Spleen (tissue), 11 donors: ENCODE measurements at regions not wholly inside any gene's neighbourhood (a gene's known extent, or its start where the extent isn't known, plus 50 kb on each side); places are given as distances from the start of the nearest gene placed in this dataset.
"Not testable (repeated sequence)": the region's sequence is repeated elsewhere in the genome, so short reads cannot be mapped to it uniquely, and the experiment has no call there.

Source experiments
- DNase-seq: peaks from one replicate; pipeline ENCODE4 v3.0.0-alpha.2; 2020
- H3K27ac ChIP-seq, 8 donors: fragments of 200-600 bp; sonication (generic) in 7 of 8; 1 replicate in 4 of 8; 2 replicates in 4 of 8; pipeline versions ENCODE4 v1.5.0 to v1.8.0; 2016 to 2021; ENCODE audit warnings: inconsistent platforms in 4 of 8, mild to moderate bottlenecking in 4 of 8, moderate library complexity in 1 of 8
- H3K27me3 ChIP-seq, 7 donors: fragments of 200-600 bp; sonication (generic) in 6 of 7; replicated peaks in 1 of 7; 1 replicate in 4 of 7; 2 replicates in 3 of 7; pipeline versions ENCODE4 v1.5.0 to v1.8.0; 2016 to 2021; ENCODE audit warnings: inconsistent platforms in 3 of 7, mild to moderate bottlenecking in 1 of 7
- H3K36me3 ChIP-seq, 6 donors: fragments of 200-600 bp; sonication (generic) in 5 of 6; 1 replicate in 4 of 6; 2 replicates in 2 of 6; pipeline versions ENCODE4 v1.5.0 to v1.8.0; 2016 to 2021; ENCODE audit warnings: inconsistent platforms in 2 of 6
- H3K4me1 ChIP-seq, 6 donors: fragments of 200-600 bp; sonication (generic) in 5 of 6; 1 replicate in 3 of 6; 2 replicates in 3 of 6; pipeline versions ENCODE4 v1.5.0 to v1.8.0; 2016 to 2021; ENCODE audit warnings: inconsistent platforms in 3 of 6
- H3K4me3 ChIP-seq, 8 donors: fragments of 200-600 bp; sonication (generic) in 7 of 8; 1 replicate in 4 of 8; 2 replicates in 4 of 8; pipeline versions ENCODE4 v1.5.0 to v1.8.0; 2016 to 2021; ENCODE audit warnings: inconsistent platforms in 4 of 8, mild to moderate bottlenecking in 4 of 8, moderate library complexity in 2 of 8
- H3K9me3 ChIP-seq, 8 donors: fragments of 200-600 bp; sonication (generic) in 7 of 8; 1 replicate in 4 of 8; 2 replicates in 4 of 8; pipeline versions ENCODE4 v1.5.0 to v1.8.0; 2016 to 2021; ENCODE audit warnings: inconsistent platforms in 4 of 8
- POLR2A ChIP-seq, 3 donors: fragments of 450-650 bp; IDR thresholded peaks; one replicate each; pipeline ENCODE4 v1.5.1; 2017; ENCODE audit warnings: antibody characterized with exemption in 3 of 3, mild to moderate bottlenecking in 1 of 3
- POLR2AphosphoS5 ChIP-seq, 3 donors: sonication (generic); formaldehyde crosslinking; IDR thresholded peaks; one replicate each; pipeline ENCODE4 v1.5.1; 2017; ENCODE audit warnings: antibody characterized with exemption in 3 of 3
- WGBS, 5 donors: extraction: QIAGEN DNeasy Blood & Tissue Kit in 3 of 5; methylation state at CpG; one replicate each; pipeline versions ENCODE4 v1.1.5 to v1.1.7; 2013 to 2018; 5-methylcytosine and 5-hydroxymethylcytosine counted together
- intact Hi-C: fragments of 100-400 bp; cut with DNase I; formaldehyde crosslinking; loops from one replicate; pipeline ENCODE4 v1.15.0; 2023; ENCODE audit warnings: low total_unique reads
- TF ChIP-seq, protein P1 (sequence below), 11 experiments: fragments of 200-600 bp in 7 of 11; fragments of 450-650 bp in 4 of 11; sonication (generic) in 4 of 11; IDR thresholded peaks in 8 of 11; conservative IDR thresholded peaks in 3 of 11; 1 replicate in 7 of 11; 2 replicates in 4 of 11; pipeline versions ENCODE4 v1.4.0 to v1.8.0; 2016 to 2021; ENCODE audit warnings: antibody characterized with exemption in 11 of 11, inconsistent platforms in 4 of 11, mild to moderate bottlenecking in 1 of 11
- donor health status: healthy with polysubstance abuse.
- donor health status: DM: no; HTN: no; CAD: no; lungs with moderate emphysema.
- donor health status: DM: no; HTN: no; CAD: no.
- donor health status: Bipolar disorder and iron deficiency.
- donor health status: healthy.
- donor health status: DM: no; HTN: no; CAD: no.
- donor health status: DM: yes; HTN: yes; CAD: no.

DNA sequence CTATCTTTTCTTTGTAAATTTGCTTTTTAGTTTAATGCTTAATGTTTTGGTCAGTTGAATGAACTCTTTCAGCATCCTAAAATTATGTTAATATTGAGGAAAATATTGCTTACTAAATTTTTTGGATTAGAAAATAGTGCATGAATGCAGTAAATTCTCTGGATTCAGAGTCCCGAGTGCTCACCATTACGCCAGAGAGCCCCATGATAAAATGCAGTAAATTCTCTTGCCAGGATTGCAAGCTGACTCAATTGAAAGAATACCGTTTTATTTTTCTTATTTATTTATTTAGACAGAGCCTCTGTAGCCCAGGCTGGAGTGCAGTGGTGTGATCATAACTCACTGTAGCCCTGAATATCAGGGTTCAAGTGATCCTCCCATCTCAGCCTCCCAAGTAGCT is 60.9 kb upstream of the ENPEP start:
- TF ChIP-seq, protein P1, sequence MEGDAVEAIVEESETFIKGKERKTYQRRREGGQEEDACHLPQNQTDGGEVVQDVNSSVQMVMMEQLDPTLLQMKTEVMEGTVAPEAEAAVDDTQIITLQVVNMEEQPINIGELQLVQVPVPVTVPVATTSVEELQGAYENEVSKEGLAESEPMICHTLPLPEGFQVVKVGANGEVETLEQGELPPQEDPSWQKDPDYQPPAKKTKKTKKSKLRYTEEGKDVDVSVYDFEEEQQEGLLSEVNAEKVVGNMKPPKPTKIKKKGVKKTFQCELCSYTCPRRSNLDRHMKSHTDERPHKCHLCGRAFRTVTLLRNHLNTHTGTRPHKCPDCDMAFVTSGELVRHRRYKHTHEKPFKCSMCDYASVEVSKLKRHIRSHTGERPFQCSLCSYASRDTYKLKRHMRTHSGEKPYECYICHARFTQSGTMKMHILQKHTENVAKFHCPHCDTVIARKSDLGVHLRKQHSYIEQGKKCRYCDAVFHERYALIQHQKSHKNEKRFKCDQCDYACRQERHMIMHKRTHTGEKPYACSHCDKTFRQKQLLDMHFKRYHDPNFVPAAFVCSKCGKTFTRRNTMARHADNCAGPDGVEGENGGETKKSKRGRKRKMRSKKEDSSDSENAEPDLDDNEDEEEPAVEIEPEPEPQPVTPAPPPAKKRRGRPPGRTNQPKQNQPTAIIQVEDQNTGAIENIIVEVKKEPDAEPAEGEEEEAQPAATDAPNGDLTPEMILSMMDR (IDR thresholded peaks at IDR 0.05 in 8 of 11, conservative IDR thresholded peaks at IDR 0.05 in 3 of 11), result no peak
- TF ChIP-seq POLR2AphosphoS5 (IDR thresholded peaks at IDR 0.05) (no peak), POLR2A (IDR thresholded peaks at IDR 0.05) (no peak)
- no peak for DNase-seq
- Histone ChIP-seq H3K4me1 (no peaks in the 10 kb centered on the region), H3K36me3 (no peaks in the 10 kb centered on the region), H3K9me3 (no peaks in the 10 kb centered on the region), H3K4me3 (no peak overlapping the region), H3K27me3 (peaks cover 0 to 26% (median 0%) of the 10 kb centered on the region in 7 donors), H3K27ac (no peak overlapping the region)
- WGBS, 5 donors, result 78 to 87% (median 84%) methylated on average over 3 of the region's 3 CpGs
- intact Hi-C loops, result no loop called here

DNA sequence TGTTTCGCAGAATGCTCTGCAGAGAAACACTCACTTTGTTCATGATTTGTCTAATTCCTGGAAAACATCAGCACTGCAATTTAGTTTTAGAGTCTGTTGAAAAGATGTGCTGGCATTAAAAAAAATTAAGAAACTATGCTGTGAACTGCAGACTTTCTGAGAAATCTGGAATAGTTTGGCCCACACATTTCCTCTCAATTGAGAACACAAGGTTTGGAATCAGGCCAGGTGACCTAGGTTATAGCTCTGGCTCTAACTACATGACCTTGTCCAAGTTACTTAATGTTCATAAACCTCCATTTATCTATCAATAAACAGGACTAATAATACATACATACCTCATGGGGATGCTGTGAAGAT is 61.4 kb upstream of the ENPEP start:
- peak overlapping the region in 1 of 8 donors; percentile 32 for H3K27ac ChIP-seq
- no peaks in the 10 kb centered on the region for H3K9me3 ChIP-seq
- H3K4me1 ChIP-seq, result no peaks in the 10 kb centered on the region
- peaks cover 0 to 26% (median 0%) of the 10 kb centered on the region in 7 donors for H3K27me3 ChIP-seq
- intact Hi-C loops, result no loop called here
- no peaks in the 10 kb centered on the region for H3K36me3 ChIP-seq
- DNase-seq, result no peak
- TF ChIP-seq POLR2AphosphoS5 (IDR thresholded peaks at IDR 0.05) (no peak), POLR2A (IDR thresholded peaks at IDR 0.05) (no peak)
- TF ChIP-seq, protein P1 (IDR thresholded peaks at IDR 0.05 in 8 of 11, conservative IDR thresholded peaks at IDR 0.05 in 3 of 11), result no peak
- WGBS, 5 donors, result 0 to 84% (median 43%) methylated on average over 1 of the region's 1 CpG
- H3K4me3 ChIP-seq, result no peak overlapping the region

DNA sequence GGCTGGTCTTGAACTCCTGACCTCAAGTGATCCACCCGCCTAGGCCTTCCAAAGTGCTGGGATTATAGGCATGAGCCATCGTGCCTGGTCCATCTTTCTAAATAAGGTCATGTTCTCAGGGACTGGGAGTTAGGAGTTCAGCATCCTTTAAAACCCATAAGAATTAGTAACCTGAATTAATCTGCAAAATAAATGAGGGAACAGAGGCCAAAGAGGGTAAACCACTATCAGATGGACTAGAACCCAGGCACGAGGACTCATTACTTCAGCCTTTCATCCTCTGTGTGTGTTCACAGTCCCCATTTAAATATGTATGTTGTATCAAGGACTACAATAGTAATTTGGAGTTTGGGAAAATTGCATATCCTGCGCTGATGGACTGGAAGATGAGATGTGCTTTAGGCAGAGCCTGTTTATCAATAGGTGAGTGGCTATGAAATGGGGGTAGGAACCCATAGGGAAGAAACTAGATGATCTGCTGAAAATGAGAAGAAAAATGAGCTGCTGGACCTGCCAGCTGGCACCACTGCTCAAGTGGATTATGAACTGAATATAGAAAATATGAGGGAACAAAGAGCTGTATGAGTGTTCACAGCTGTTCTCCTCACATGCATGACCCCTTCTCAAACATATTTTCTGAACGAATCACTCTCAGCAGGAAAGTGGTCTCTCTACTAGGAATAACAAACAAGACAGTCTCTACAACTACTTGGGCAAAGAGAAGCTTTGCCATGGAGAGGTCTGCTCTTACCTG is 62.0 kb upstream of the ENPEP start:
- H3K36me3 ChIP-seq, H3K9me3 ChIP-seq, H3K4me1 ChIP-seq, intact Hi-C loops, H3K4me3 ChIP-seq, DNase-seq: not testable (repeated sequence)
- Histone ChIP-seq H3K27me3 (peaks cover 0 to 26% (median 0%) of the 10 kb centered on the region in 7 donors), H3K27ac (peak overlapping the region in 4 of 8 donors; percentile 31 to 41 (median 36))
- WGBS, 5 donors, result 55 to 73% (median 65%) methylated on average over 5 of the region's 5 CpGs

DNA sequence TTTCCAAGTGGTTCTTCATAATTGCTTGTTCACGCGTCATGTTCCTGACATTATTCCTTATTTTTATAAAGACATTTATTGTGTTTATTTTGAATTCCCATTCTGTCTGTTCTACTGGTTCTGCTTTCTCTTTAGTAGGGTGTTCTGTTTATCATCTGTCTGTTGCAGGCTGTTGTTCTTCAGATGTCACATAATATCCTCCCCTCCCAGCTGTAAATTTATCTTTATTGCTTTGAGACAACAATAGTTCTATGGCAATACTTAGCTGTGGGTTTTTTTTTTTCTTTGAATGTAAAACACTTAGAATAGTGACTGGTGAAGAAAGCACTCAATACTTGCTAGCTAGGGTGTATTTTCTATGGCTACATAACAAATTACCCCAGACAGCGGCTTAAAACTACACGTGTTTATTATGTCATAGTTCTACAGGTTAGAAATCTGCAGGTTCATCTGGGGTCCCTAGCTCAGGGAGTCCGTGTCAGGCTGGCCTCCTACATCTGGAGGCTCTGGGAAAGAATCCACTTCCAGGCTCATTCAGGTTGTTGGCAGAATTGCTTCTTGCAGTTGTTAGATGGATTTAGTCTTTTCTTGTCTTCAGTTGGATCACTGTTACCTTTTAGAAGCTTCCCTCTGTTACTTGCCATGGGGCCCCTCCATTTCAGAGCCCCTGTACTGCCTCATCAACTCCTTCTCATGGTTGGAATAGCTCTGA is 63.4 kb upstream of the ENPEP start:
- no peak overlapping the region for H3K27ac ChIP-seq
- H3K4me1 ChIP-seq, result no peaks in the 10 kb centered on the region
- intact Hi-C loops, result no loop called here
- H3K27me3 ChIP-seq, result peaks cover 0 to 26% (median 0%) of the 10 kb centered on the region in 7 donors
- 77 to 81% (median 80%) methylated on average over 5 of the region's 5 CpGs for WGBS, 5 donors
- no peak for TF ChIP-seq POLR2A (IDR thresholded peaks at IDR 0.05)
- no peak for TF ChIP-seq POLR2AphosphoS5 (IDR thresholded peaks at IDR 0.05)
- TF ChIP-seq, protein P1 (IDR thresholded peaks at IDR 0.05 in 8 of 11, conservative IDR thresholded peaks at IDR 0.05 in 3 of 11), result no peak
- no peaks in the 10 kb centered on the region for H3K36me3 ChIP-seq
- DNase-seq, result no peak
- H3K4me3 ChIP-seq, result no peak overlapping the region
- H3K9me3 ChIP-seq, result no peaks in the 10 kb centered on the region
